ENCODE measurements at regions not wholly inside any gene's neighbourhood (a gene's known extent, or its start where the extent isn't known, plus 50 kb on each side); places are given as distances from the start of the nearest gene placed in this dataset.

DNA sequence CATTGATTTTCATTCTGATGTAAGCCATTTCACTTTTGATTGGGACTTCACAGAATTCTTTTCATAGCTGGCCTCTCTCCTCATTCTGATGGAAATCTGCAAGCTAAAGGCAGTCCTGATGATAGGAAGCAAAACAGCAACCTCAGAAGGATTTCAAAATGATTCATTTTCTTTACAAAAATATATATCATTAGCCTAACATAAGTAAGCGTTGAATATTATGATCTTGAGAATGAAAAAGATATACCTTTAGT is 143.1 kb upstream of the GJE1 start:
- no peak for TF ChIP-seq SUZ12 (IDR thresholded peaks at IDR 0.05; ENCODE audit: extremely low read depth, insufficient read depth, insufficient read length)
- no peak for TF ChIP-seq ZNF274 (IDR thresholded peaks at IDR 0.05; ENCODE audit: low read depth, low read length)
- TF ChIP-seq YY1 (IDR thresholded peaks at IDR 0.05; ENCODE audit: insufficient read depth, insufficient read length), result no peak
